ENCODE measurements at regions not wholly inside any gene's neighbourhood (a gene's known extent, or its start where the extent isn't known, plus 50 kb on each side); places are given as distances from the start of the nearest gene placed in this dataset.
"Not testable (repeated sequence)": the region's sequence is repeated elsewhere in the genome, so short reads cannot be mapped to it uniquely, and the experiment has no call there.

GRCh38 chr13:58207501-58207900 lies 576.0 kb downstream of the PCDH17 start:
- peak; percentile 28 for DNase-seq

DNA sequence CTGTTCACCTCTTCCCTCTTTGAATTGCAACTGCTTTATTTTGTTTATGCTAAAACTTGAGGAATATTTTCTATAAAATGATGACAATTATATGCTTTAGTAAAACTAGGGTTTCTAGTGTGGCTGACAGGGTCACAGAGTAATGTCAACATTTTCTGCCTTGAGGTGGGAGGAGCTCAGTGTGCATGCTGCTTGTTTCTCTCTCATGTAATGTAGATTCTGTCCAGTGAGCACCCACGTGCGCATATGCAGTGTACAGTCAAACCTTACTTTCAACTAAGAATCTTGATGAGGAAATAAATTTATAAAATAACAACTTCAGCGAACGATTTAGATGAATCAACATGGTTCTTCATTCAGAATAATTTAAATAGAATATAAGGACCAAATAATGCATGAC lies 603.9 kb downstream of the PCDH17 start:
- no peak for DNase-seq

- DNase-seq: no peak
Measured at GRCh38 chr13:58238972-58239773, 607.6 kb downstream of the PCDH17 start.

- no peak for DNase-seq
Measured at GRCh38 chr13:58239774-58240268, 608.3 kb downstream of the PCDH17 start.

GRCh38 chr13:58247080-58247479 lies 615.5 kb downstream of the PCDH17 start:
- no peak for DNase-seq

DNA sequence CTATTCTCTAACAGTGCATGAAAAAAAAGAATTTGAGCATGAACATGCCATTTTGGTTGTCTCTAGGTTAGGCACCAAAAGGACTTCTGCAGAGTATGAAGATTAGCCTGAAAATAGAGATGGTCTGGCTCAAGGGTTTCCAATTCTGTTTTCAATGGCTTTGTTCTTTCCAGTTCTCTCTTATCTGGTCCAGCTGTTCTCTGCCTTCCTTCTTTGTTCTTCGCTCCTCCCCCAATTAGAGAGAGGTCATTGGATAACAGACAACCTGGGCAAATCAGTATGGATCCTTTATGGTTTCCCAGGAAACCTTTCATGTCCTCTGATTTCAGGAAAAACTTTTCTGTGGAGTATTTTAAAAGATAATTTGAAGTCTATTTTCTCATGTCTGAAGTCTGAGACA lies 623.4 kb downstream of the PCDH17 start:
- no peak for DNase-seq

DNA sequence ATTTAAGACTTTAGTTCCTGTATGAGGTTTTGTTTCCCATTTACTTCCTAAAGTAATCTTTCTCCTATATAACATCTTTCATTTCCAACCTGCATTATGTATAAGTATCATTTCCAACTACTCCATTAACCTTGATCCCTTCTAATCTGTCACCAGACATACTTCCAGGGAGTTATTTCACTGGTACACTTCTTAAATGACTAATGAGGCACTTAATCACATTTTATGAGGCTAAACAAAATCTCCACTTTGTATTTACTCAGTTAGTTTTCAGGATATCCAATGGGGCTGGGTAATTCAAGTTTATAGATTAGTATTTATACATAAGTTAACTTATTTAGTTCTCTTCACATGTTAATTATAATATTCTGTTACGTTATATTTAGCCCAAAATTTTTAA lies 634.7 kb downstream of the PCDH17 start:
- DNase-seq: no peak

DNA sequence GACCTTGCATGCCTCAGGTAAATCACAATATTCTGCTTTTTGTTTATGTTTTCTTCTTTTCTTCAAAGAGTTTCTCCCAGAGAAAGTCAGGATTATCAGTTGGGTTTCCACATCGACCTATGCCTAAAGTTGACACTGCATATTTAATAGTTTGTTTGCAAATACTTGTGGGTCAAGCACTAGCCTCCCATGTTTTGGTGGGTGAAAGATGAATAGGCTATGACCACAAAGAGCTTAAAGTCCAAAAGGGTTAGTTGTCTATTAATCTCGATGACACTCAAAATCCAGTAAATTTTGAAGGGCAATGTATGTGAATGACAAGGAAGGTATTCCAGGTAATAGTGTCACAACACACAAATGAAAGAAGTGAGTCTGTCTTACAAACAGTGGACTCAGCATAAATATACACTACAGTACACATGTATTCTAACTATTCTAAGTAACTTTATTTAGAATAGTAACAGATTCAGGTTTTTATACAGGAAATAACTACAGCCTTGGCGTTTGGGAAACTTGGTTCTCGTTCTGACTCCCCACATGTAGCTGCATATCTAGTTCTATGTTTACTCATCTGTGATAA lies 667.1 kb downstream of the PCDH17 start:
- no peak for DNase-seq

DNA sequence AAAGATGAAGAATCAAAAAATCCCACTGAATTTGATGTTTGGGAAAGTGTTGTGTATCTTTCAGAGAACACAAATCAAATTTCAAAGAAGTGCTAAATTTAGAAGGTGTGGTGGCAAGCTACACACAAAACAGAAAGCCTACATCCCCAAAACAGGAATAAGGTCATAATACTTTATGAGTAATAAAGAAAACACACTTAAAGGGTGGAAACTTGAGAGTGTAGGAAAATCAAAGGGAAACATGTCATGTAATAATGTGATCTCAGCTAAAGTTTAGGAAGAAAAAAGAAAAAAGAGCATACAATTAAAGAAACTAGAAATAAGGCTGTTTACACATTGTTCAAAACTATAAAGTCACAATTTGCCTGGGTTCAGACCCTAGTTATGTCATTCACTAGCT lies 668.7 kb downstream of the PCDH17 start:
- no peak for DNase-seq

GRCh38 chr13:58300974-58301681 lies 669.6 kb downstream of the PCDH17 start:
- no peak for DNase-seq

DNA sequence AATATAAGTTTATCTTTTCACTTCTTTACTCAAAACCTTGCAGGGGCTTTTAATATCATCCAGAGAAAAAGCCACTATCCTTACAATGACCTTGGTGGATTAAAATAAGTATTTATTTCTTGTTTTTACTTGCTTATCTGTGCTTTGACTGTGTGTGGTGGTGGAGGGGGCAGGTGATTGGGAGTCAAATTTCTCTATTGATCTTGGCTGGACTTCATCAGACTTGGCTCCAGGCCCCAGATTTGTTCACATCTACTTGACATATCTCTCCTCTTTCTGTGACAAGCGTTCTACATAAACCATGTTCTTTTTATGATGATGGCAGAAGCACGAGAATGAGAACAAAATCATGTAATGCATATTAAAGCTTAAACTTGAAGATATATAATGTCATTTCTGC lies 670.8 kb downstream of the PCDH17 start:
- DNase-seq: no peak

GRCh38 chr13:58306062-58306461 lies 674.5 kb downstream of the PCDH17 start:
- DNase-seq: no peak

DNA sequence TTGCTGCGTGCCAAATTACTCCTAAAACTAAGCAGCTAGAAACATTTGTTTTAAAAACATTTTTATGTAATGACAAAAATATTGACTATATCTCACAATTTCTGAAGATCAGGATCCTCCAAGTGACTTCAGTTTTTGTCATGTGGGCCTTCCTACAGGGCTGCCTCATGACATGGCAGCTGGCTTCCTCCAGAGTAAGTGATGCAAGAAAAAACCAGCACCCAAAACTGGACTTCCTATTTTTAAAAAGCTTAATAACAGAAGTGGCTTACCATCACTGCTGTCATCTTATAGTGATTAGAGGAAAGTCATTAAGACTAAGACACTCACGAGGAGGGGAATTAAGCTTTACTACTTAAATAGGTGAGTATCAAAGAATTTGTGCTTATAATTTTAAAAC lies 681.7 kb downstream of the PCDH17 start:
- no peak for DNase-seq

DNA sequence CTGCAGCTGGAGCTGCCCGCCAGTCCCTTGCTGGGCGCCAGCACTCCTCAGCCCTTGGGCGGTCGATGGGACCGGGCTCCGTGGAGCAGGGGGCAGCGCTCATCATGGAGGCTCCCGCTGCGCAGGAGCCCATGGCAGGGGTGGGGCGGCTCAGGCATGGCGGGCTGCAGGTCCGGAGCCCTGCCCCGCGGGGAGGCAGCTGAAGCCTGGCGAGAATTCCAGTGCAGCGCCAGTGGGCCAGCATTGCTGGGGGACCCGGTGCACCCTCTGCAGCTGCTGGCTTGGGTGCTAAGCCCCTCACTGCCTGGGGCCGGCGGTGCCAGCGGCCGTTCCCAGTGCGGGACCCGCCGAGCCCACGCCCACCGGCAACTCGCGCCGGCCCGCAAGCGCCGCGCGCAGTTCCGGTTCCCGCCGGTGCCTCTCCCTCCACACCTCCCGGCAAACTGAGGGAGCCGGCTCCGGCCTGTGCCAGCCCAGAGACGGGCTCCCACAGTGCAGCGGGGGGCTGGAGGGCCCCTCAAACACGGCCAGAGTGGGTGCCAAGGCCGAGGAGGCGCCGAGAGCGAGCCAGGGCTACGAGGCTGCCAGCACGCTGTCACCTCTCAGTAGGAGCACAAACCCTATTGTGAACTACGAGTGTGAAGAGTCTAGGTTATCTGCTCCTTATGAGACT lies 687.1 kb downstream of the PCDH17 start:
- no peak for DNase-seq

DNA sequence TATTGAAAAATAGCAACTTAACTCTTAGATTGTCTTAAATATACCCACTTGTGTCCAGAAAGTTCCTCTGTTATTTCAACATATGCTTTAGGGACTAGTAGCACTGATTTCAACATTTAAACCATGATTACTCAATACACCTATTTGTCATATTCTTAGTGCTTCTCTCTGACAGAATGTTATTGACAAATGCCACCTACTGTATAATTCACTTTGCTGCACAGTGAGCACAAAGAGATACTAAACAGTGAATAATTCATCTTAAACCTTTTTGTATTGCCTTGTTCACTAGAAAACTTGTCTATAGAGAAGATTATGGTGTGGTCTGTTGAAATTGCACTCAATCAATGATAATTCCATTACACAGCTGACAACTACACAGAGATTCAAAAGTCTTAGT lies 692.6 kb downstream of the PCDH17 start:
- no peak for DNase-seq

GRCh38 chr13:58329746-58330145 lies 698.2 kb downstream of the PCDH17 start:
- DNase-seq: no peak

DNA sequence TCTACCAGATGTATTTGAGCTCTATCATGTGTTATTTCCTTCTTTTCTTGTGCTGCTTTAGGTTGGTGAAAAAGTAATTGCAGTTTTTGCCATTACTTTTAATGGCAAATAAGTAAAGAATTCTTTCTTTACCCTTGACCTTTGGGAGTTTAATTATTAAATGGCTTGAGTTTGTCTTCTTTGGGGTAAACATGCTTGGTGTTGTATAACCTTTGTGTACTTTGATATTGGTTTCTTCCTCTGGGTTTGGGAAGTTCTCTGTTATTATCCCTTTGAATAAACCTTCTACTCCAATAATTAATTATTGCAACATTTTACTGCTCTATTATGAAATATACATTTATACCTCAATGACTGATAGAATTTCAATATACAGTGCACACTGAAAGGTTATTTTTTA lies 709.4 kb downstream of the PCDH17 start:
- no peak for DNase-seq

- DNase-seq: no peak
Measured at GRCh38 chr13:58341318-58341717, 709.8 kb downstream of the PCDH17 start.

DNA sequence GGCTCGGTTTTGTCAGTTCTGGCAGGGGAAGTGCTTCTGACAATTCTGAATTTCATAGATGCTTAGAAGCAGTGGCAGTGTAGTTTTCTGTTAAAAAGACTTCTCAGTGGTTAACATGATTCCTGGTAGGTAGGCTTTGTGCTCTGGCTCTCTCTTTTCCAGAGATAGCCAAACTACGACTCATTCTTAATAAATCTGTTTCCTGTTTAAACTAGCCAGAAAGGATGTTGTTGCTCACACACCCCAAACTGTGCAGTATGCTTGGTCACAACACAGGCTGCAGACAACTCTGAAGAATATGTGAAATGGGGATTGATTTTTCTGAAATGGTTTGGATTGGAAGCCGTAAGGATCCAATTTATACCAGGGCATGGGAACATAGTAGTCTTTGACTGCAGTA lies 711.5 kb downstream of the PCDH17 start:
- DNase-seq: no peak

DNA sequence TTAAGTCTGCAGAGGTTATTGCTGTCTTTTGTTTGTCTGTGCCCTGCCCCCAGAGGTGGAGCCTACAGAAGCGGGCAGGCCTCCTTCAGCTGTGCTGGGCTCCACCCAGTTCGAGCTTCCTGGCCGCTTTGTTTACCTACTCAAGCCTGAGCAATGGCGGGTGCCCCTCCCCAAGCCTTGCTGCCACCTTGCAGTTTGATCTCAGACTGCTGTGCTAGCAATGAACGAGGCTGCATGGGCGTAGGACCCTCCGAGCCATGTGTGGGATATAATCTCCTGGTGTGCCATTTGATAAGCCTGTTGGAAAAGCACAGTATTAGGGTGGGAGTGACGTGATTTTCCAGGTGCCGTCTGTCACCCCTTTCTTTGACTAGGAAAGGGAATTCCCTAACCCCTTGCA lies 720.6 kb downstream of the PCDH17 start:
- not testable (repeated sequence) for DNase-seq

DNA sequence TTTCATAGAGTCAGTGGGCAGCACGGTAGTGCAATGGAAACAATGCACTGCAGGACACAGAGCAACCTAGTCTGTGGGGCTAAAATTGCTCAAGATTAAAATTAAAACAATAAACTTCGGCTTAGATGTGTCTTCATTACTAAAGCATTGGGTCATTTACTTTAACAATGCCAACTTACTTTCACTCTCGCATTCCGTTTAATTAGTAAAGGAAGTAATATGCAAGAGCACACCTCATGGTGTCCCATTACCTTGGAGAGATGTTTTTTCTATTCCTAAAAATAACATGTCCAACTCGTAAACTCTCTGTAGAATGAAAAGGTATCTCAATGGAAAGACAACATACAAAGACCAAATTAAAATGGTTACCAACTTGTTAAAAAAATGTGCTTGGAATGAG lies 738.4 kb downstream of the PCDH17 start:
- no peak for DNase-seq

DNA sequence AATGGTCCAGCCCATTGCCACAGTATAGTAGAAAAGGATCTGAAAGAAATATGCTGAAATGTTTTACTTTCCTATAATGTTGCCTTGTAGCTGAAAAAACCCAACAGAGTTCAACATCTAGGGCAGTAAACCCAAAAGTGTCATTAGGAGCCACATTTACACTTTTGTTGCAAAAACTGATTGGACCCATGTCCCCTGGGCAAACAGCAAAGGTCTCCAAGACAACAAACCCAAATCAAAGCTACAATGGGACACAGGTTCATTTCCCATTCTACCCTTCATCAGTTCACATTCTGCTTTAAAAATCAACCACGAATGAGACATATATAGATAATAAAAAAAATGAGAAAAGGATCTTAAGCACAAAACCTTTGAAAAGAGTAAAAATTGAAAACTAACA lies 744.8 kb downstream of the PCDH17 start:
- DNase-seq: no peak

DNA sequence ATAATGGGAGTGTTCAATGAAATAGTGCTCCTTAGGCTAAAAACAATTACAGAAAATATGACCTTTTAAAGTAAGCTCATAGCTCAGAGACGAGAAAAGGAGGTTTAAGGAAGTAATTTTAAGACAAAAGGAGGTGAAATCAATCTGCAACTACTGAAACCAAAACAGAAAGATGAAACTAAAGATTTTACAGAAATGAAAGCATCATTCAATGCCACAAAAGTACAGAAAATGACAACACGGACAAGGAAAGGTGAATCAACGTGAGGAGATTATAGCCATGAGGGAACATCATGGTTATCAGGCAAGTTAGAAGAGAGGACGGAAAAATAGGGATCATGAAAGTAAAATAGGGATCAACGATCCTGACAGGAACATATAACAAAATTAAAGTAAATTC lies 745.2 kb downstream of the PCDH17 start:
- no peak for DNase-seq

Measured in right hindlimb (tissue), 1 donor.